H7 (cell line): ENCODE measurements at regions not wholly inside any gene's neighbourhood (a gene's known extent, or its start where the extent isn't known, plus 50 kb on each side); places are given as distances from the start of the nearest gene placed in this dataset.
A peak's percentile ranks its signal among the peaks of the same experiment; 100 is the strongest.
"Not testable (repeated sequence)": the region's sequence is repeated elsewhere in the genome, so short reads cannot be mapped to it uniquely, and the experiment has no call there.

Source experiments
- DNase-seq: peaks from one replicate; pipeline ENCODE4 v3.0.0; 2012
- H3K27me3 ChIP-seq: 2 replicates; pipeline ENCODE4 v1.6.0; 2011; ENCODE audit warnings: mild to moderate bottlenecking, low read length; ENCODE audit not compliant: control insufficient read depth, insufficient read depth
- H3K36me3 ChIP-seq: replicated peaks from 2 replicates; pipeline ENCODE4 v1.5.1; 2011; ENCODE audit warnings: low read length; ENCODE audit not compliant: control insufficient read depth, insufficient read depth
- H3K4me3 ChIP-seq: 2 replicates; pipeline ENCODE4 v1.5.1; 2011; ENCODE audit warnings: low read depth, mild to moderate bottlenecking, control low read depth, low read length, moderate library complexity; ENCODE audit not compliant: insufficient read depth

DNA sequence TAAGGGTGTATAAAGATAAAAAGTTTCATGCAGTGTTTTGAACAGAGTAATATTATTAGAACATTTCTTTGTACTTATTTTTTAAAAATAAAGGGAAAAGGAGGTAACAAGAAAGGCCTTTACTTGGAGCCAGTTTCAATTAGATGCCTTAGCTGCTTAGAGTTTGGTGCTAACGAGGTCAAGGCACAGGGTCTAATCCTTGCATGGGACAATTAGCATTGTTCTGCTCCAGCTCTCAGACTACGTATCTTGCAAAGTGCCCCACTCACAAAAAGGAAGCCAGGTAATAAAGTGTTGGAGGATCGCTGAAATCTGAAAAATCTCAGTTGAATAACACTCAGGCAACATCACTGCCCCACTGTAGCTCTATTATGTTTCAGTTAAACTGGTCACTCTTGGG is 2011.3 kb downstream of the EFNA5 start:
- no peak for DNase-seq
- no peaks in the 10 kb centered on the region for H3K36me3 ChIP-seq
- H3K4me3 ChIP-seq, result no peak overlapping the region
- H3K27me3 ChIP-seq, result no peaks in the 10 kb centered on the region

DNA sequence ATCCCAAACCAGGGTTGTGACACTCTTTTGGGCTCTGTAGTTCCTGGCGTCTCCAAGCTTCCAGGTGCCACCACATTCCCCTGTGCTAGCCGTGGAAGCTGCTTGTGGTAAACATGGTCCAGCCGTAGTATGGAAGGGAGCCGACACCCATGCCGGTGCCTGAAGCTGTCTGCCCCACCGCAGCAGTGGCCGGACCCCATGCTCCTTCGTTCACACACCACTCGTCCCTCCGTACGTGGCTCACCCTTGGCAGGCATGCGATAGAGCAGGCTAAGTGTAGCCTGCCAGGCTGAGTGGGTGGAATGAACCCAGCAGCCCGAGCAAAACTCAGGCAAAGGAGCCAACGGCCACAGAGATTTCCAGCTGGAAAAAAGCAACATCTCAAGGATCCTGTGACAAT is 2030.4 kb downstream of the EFNA5 start:
- no peak for DNase-seq
- Histone ChIP-seq H3K27me3 (no peaks in the 10 kb centered on the region), H3K4me3 (no peak overlapping the region), H3K36me3 (no peaks in the 10 kb centered on the region)

DNA sequence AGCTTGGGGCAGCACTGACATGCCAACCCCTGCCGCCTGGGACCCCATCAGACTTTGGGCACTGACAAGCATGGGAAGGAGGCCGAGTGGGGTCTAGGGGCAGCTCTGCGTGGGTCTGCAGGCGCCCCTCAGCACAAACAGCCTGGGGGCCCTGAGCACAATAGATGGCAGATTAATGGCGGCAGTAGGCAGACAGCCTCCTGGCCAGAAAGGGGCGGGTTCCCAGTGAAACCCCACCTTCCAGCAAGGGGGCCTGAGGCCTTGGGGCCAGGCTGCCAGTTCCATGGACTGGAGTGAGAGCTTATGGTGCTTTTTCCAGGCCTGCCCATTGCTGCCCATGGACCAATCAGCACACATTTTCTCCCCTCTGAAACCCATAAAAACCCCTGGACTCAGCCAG is 2031.2 kb downstream of the EFNA5 start:
- no peak overlapping the region for H3K4me3 ChIP-seq
- no peaks in the 10 kb centered on the region for H3K27me3 ChIP-seq
- no peaks in the 10 kb centered on the region for H3K36me3 ChIP-seq
- DNase-seq, result peak; percentile 1

DNA sequence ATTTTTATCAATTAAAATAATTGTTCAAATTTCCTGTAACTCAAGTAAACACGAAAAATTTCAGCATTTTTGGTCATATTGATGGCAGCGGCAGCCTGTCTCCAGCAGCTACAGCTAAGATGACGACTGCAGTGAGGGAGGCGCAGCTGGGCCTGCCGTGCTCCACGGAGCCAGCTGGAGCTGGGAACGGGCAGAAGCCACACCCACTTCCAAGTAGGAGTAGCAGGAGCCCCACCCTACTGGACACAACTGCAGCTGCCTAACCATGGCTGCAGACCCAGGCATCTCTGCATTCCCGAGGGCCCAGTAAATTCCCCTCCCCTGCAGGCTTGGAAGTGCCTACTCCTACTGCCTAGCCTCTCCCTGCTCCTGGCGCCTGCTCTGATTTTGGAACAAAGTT is 2031.7 kb downstream of the EFNA5 start:
- Histone ChIP-seq H3K27me3 (no peaks in the 10 kb centered on the region), H3K36me3 (no peaks in the 10 kb centered on the region), H3K4me3 (no peak overlapping the region)
- peak; percentile 36 for DNase-seq

DNA sequence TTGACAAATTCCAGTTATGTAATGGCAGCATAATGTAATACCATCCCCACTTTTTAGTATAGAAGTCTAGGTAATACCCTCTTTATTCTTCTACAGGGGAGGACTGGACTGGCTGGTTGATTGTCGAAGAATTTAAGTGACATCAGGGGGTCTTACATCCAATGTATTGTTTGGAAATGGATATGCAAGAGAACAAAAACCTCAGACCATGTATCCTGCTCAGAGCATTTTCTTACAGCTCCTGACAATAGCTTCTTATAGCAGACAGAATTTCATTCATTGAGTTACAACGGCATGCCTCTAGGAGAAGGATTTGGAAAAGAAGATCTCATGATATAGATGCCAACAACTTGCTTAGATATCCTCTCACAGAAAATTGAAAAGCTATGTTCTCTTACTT is 2032.3 kb downstream of the EFNA5 start:
- peak; percentile 11 for DNase-seq
- H3K27me3 ChIP-seq, result no peaks in the 10 kb centered on the region
- no peak overlapping the region for H3K4me3 ChIP-seq
- H3K36me3 ChIP-seq, result no peaks in the 10 kb centered on the region

DNA sequence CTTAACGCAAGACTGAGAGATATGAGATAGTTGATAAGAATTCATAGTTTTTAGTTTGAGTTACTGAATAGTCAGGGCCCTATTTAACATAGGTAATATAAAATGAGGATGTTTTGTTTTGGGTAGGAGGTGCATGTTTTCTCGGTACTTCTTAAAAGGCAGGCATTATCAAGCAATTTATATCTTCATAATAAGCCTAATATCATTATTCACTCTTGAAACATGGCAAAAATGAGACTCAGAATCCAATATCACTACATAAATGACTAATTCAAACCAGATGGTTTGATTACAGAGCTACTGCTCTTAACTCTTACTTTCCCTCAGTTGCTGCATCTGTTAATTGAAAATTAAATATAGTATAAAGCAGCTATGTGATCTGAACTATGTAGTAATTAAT is 2038.7 kb downstream of the EFNA5 start:
- Histone ChIP-seq H3K27me3 (no peaks in the 10 kb centered on the region), H3K36me3 (no peaks in the 10 kb centered on the region), H3K4me3 (no peak overlapping the region)
- no peak for DNase-seq

DNA sequence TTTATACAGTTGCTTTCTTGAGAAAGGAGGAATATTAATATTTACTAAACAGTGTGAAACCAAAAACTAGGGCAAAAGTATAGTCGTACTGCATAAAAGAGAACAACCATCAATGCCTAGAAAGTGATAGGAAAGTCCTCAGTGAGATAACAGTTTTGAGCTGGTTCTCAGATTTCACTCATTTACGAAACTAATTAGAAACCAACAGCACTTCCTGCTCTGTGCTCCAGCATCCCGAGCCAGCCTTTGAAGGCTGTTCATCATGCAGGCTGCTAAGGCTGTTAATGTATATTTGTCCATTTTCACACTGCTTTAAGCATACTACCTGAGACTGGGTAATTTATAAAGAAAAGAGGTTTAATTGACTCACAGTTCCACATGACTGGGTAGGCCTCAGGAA is 2039.9 kb downstream of the EFNA5 start:
- no peak overlapping the region for H3K4me3 ChIP-seq
- H3K27me3 ChIP-seq, result no peaks in the 10 kb centered on the region
- DNase-seq, result no peak
- H3K36me3 ChIP-seq, result no peaks in the 10 kb centered on the region

DNA sequence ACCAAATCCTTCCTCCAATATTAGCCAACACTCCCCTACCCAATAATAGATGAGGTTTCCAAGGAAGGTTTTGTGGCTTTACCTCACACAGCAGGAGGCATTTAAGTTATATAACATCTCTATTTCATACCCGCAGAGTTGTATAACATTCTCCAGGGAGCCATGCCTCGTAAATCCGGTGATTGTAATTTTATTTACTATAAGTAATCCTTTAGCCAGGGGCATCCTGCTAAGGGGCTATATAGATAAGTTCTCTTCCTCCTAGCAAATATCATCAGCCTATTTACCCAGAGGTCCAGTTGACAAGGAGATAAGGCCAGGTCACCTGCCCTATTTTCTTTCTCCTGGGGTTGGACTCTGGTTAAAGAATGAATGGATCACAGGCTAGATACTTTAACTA is 2051.0 kb downstream of the EFNA5 start:
- no peak for DNase-seq
- H3K4me3 ChIP-seq, result no peak overlapping the region
- no peaks in the 10 kb centered on the region for H3K36me3 ChIP-seq
- no peaks in the 10 kb centered on the region for H3K27me3 ChIP-seq

DNA sequence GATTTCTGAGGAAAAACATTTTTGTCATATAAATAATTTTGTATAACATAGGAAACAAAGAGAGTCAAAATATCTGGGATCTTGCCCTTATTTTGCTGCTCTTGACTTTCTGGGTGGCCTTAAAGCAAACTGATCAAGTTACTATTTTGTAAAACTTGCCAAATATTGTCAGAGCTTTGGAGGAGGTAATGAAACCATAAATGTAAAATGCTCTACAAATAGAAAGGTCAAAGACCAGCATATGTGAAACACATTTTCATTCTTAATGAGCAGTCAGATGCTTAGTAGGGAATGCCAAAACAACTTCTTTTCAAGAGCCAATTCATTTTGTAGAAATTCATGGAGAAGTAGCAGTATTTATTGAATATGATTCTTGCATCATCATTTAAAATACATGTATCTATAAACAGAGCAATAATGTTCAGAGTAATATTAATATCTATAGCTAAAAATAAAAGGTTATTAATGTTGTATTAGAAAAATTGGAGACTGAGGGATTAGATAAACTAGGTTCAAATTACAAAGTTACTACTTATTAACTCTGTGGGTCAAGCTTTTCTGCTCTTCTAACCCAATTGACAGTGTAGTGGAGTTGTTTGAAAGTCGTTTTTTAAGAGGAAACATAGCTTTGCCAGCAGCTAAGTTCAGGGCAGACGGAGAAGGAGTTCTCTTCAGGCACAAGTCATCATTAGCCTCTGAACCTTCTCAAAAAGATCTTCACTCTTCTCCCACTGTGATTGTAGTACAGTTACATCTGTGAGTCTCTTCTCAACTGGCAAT is 2053.1 kb downstream of the EFNA5 start:
- DNase-seq, result no peak
- no peak overlapping the region for H3K4me3 ChIP-seq
- H3K36me3 ChIP-seq, result no peaks in the 10 kb centered on the region
- H3K27me3 ChIP-seq, result no peaks in the 10 kb centered on the region

DNA sequence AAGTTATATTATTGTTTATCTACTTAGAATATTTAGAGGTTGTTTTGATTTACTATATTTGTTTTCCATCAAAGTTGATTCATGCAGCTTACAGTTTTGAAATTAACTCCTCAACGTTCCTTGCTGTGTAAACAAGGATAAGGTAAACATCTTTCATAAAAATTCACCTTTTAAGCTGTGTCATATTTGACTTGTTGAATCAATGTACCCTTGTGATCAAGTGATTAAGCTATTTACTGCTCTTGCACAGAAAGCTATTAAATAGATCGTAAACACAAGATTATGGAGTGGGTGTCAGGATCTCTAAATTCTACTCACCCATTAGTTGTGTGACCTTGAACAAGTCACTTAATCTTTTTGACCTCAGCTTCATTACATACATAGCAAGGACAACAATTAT is 2054.0 kb upstream of the NUDT12 start:
- no peaks in the 10 kb centered on the region for H3K27me3 ChIP-seq
- no peaks in the 10 kb centered on the region for H3K36me3 ChIP-seq
- no peak overlapping the region for H3K4me3 ChIP-seq
- DNase-seq, result no peak

DNA sequence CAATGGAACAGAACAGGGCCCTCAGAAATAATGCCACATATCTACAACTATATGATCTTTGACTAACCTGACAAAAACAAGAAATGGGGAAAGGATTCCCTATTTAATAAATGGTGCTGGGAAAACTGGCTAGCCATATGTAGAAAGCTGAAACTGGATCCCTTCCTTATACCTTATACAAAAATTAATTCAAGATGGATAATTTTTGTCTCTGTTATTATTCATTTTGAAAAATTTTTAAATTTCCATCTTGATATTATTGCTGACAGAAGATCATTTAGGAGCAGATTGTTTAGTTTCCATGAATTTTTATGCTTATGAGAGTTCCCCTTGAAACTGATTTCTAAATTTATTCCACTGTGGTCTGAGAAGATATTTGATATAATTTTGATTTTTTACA is 2039.8 kb upstream of the NUDT12 start:
- DNase-seq, H3K4me3 ChIP-seq: not testable (repeated sequence)

DNA sequence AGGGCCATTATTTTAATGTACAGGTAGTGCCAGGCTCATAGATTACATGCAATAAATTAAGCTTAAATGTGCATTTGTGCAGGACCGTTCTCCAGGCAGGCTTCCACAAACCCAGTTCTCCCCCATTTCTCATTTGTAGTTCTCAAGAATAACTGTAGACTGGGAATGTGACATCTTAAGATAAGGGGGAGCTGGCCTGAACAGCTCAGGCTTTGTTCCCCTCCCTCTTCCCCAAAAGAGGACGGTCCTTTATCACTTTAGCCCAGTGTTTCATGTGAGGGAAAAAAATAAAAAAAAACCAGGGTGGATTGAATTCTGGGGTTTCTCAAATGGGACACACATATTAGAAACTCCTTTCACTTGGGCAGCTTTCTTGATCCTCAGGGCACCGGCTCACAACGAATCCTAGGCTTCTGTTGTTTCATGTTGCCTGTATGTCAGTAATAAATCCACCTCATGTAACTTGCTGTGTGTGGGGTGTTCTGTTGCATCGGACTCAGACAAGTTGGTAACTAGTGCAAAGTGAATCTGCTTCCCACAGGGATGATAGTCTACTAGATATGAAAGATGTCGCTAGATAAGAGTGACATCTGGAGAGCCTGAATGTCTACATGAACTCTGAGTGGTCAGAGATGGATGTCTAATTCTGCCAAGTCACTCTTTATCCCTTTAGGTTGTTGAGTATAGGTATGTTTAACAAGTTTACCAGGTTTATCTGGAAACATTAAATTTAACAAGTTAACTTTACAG is 2030.6 kb upstream of the NUDT12 start:
- H3K36me3 ChIP-seq, result no peaks in the 10 kb centered on the region
- no peak for DNase-seq
- H3K27me3 ChIP-seq, result no peaks in the 10 kb centered on the region
- H3K4me3 ChIP-seq, result no peak overlapping the region

More for the DNA sequence above, 2039.8 kb upstream of the NUDT12 start:
- not testable (repeated sequence) for H3K27me3 ChIP-seq, H3K36me3 ChIP-seq

DNA sequence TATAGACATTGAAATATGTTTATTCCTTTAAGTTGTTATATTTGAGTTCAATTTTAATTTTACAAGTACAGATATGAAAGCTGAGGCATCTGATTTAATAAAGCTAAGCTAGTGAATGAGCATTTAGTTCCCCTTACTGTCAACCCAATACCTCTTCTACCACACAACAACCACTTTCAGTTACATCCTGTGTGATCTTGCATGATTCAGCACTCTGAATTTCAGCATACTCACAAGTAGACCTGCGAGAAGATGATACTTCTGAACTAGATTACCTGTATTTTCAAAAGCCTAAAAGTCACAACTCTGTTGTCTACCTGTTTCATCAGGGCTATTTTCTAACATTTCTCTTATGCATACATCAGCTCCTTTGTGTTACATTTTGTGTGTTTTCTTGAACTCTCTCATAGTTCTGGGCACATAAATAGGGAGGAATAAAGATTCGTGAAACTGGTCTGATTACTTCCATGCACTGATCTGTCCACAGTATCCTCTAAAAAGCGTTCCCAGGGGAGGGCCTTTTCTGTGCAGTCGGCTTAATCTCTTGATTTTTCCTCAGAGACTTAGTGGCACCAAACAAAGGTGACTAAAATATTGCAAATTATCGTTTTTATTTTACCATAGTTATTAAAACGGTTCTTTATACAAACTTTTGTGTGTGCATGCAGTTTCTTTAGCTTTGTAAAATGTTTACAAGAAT is 2025.5 kb upstream of the NUDT12 start:
- no peaks in the 10 kb centered on the region for H3K36me3 ChIP-seq
- H3K4me3 ChIP-seq, result no peak overlapping the region
- no peak for DNase-seq
- no peaks in the 10 kb centered on the region for H3K27me3 ChIP-seq

DNA sequence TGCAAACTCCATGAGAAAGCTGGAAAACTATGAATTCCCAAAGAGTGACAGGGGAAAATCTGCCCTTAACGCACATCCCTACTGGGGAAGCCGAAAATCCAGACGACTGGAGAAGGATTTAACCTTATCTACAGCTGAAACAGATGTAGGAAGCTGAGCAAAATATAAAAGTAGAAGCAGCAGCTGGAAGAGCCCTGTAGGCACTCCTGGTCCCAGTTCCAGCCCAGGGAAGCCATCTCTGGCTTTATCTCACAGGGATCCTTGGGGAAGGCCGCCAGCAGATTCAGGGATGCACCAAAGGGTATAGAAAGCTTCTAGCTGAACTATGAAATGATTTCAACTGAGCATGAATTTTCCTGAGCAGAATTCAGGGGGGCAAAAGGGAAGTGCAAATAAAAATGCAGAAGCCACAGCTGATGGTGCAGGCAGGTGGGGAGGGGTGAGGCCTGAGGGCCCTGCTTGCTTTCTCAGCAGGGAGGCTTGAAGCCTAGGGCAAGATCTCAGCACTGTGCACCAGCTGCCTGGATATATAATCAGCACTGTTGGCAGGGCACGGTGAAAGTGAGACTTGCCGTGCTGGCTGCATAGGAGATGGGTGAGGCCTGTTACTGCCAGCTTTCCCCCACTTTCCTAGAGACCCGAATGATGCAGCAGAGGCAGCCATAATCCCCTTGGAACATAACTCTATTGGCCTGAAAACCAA is 2019.5 kb upstream of the NUDT12 start:
- H3K27me3 ChIP-seq, result no peaks in the 10 kb centered on the region
- no peak overlapping the region for H3K4me3 ChIP-seq
- no peak for DNase-seq
- H3K36me3 ChIP-seq, result no peaks in the 10 kb centered on the region
